ENCODE measurements at regions not wholly inside any gene's neighbourhood (a gene's known extent, or its start where the extent isn't known, plus 50 kb on each side); places are given as distances from the start of the nearest gene placed in this dataset.

DNA sequence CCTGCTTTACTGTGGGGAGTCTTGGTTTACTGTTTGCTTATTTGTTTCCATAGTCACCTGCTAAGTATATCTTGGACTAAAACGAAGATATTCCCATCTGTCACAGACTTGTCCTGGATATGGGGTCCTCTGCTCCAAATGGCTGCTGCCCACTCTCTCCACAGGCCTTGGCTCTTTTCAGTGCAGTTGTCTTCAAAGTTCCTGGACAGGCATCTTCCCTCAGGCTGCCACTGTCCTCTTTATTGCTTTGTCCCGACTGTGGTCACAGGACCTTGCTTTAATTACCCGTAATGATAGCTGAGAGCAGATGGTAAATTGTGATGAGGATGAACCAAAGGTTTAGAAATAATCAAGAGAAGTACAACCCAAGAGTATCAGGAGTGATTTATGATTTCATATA lies 713.9 kb upstream of the CCDC179 start:
- ATAC-seq = no peak
- TF ChIP-seq, protein P1, sequence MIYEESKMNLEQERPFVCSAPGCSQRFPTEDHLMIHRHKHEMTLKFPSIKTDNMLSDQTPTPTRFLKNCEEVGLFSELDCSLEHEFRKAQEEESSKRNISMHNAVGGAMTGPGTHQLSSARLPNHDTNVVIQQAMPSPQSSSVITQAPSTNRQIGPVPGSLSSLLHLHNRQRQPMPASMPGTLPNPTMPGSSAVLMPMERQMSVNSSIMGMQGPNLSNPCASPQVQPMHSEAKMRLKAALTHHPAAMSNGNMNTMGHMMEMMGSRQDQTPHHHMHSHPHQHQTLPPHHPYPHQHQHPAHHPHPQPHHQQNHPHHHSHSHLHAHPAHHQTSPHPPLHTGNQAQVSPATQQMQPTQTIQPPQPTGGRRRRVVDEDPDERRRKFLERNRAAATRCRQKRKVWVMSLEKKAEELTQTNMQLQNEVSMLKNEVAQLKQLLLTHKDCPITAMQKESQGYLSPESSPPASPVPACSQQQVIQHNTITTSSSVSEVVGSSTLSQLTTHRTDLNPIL (CRISPR knock-in tag; IDR thresholded peaks at IDR 0.05; ENCODE audit: low read depth) = no peak
- TF ChIP-seq ZNF70 (CRISPR knock-in tag; IDR thresholded peaks at IDR 0.05) (no peak), ZC3H10 (CRISPR knock-in tag; IDR thresholded peaks at IDR 0.05) (no peak), ZFP3 (CRISPR knock-in tag; IDR thresholded peaks at IDR 0.05) (no peak), PPARA (CRISPR knock-in tag; IDR thresholded peaks at IDR 0.05; ENCODE audit: borderline replicate concordance) (no peak), PATZ1 (CRISPR knock-in tag; IDR thresholded peaks at IDR 0.05; ENCODE audit: borderline replicate concordance) (no peak), ZNF565 (CRISPR knock-in tag; conservative IDR thresholded peaks at IDR 0.05; ENCODE audit: low read depth) (no peak), ZFP30 (CRISPR knock-in tag; IDR thresholded peaks at IDR 0.05) (no peak), BACH2 (CRISPR knock-in tag; IDR thresholded peaks at IDR 0.05; ENCODE audit: borderline replicate concordance) (no peak), ESRRG (CRISPR knock-in tag; IDR thresholded peaks at IDR 0.05) (no peak)

DNA sequence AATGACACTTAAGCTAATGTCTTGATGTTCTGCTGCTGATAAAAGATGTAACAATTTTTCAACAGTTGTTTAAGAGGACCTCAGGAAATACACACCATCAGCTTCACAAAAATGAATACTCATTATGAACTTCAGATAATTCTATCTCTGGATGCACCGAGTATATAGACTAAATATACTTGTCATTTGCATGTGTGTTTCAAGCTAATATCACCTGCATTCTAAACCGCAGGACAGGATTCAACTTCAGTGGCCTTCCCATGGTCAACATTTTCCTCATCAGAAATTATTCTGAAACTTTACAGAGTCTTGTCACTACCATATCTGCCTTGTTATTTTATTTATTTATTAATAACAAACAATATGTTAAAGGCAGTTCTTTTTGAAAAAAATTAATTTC lies 717.0 kb upstream of the CCDC179 start:
- no peak for ATAC-seq
- no peak for TF ChIP-seq ZC3H10 (CRISPR knock-in tag; IDR thresholded peaks at IDR 0.05)
- no peak for TF ChIP-seq ZFP30 (CRISPR knock-in tag; IDR thresholded peaks at IDR 0.05)
- no peak for TF ChIP-seq TSHZ2 (CRISPR knock-in tag; IDR thresholded peaks at IDR 0.05)
- TF ChIP-seq, protein P1 (CRISPR knock-in tag; IDR thresholded peaks at IDR 0.05; ENCODE audit: low read depth) = no peak
- TF ChIP-seq PPARA (CRISPR knock-in tag; IDR thresholded peaks at IDR 0.05; ENCODE audit: borderline replicate concordance) = no peak
- TF ChIP-seq ESRRG (CRISPR knock-in tag; IDR thresholded peaks at IDR 0.05) = no peak
- TF ChIP-seq CSDC2 (CRISPR knock-in tag; IDR thresholded peaks at IDR 0.05) = no peak
- no peak for TF ChIP-seq ISL1 (CRISPR knock-in tag; IDR thresholded peaks at IDR 0.05)
- TF ChIP-seq BACH2 (CRISPR knock-in tag; IDR thresholded peaks at IDR 0.05; ENCODE audit: borderline replicate concordance) = no peak
- no peak for TF ChIP-seq GLIS3 (CRISPR knock-in tag; IDR thresholded peaks at IDR 0.05)
- TF ChIP-seq SNAI2 (CRISPR knock-in tag; IDR thresholded peaks at IDR 0.05) = no peak
- no peak for TF ChIP-seq TOX (CRISPR knock-in tag; IDR thresholded peaks at IDR 0.05; ENCODE audit: borderline replicate concordance)
- no peak for TF ChIP-seq OSR1 (CRISPR knock-in tag; IDR thresholded peaks at IDR 0.05)
- no peak for TF ChIP-seq ZNF8 (CRISPR knock-in tag; IDR thresholded peaks at IDR 0.05)
- no peak for TF ChIP-seq TCF4 (CRISPR knock-in tag; IDR thresholded peaks at IDR 0.05; ENCODE audit: borderline replicate concordance)
- TF ChIP-seq, protein P2, sequence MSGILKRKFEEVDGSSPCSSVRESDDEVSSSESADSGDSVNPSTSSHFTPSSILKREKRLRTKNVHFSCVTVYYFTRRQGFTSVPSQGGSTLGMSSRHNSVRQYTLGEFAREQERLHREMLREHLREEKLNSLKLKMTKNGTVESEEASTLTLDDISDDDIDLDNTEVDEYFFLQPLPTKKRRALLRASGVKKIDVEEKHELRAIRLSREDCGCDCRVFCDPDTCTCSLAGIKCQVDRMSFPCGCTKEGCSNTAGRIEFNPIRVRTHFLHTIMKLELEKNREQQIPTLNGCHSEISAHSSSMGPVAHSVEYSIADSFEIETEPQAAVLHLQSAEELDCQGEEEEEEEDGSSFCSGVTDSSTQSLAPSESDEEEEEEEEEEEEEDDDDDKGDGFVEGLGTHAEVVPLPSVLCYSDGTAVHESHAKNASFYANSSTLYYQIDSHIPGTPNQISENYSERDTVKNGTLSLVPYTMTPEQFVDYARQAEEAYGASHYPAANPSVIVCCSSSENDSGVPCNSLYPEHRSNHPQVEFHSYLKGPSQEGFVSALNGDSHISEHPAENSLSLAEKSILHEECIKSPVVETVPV (CRISPR knock-in tag; IDR thresholded peaks at IDR 0.05) = no peak

GRCh38 chr11:23585416-23586104 lies 725.3 kb upstream of the CCDC179 start:
- TF ChIP-seq TCF4 (CRISPR knock-in tag; IDR thresholded peaks at IDR 0.05; ENCODE audit: borderline replicate concordance) (no peak), ARNTL (CRISPR knock-in tag; IDR thresholded peaks at IDR 0.05; ENCODE audit: borderline replicate concordance, low read depth) (no peak), SNAI2 (CRISPR knock-in tag; IDR thresholded peaks at IDR 0.05) (no peak), CSDC2 (CRISPR knock-in tag; IDR thresholded peaks at IDR 0.05) (no peak), ZNF8 (CRISPR knock-in tag; IDR thresholded peaks at IDR 0.05) (no peak), ZNF70 (CRISPR knock-in tag; IDR thresholded peaks at IDR 0.05) (no peak), ZNF565 (CRISPR knock-in tag; conservative IDR thresholded peaks at IDR 0.05; ENCODE audit: low read depth) (no peak), OSR1 (CRISPR knock-in tag; IDR thresholded peaks at IDR 0.05) (no peak), ISL1 (CRISPR knock-in tag; IDR thresholded peaks at IDR 0.05) (no peak), PPARA (CRISPR knock-in tag; IDR thresholded peaks at IDR 0.05; ENCODE audit: borderline replicate concordance) (no peak), BACH2 (CRISPR knock-in tag; IDR thresholded peaks at IDR 0.05; ENCODE audit: borderline replicate concordance) (no peak), GLIS3 (CRISPR knock-in tag; IDR thresholded peaks at IDR 0.05) (no peak)
- TF ChIP-seq, protein P1 (CRISPR knock-in tag; IDR thresholded peaks at IDR 0.05; ENCODE audit: low read depth) = no peak
- TF ChIP-seq, protein P2 (CRISPR knock-in tag; IDR thresholded peaks at IDR 0.05) = no peak
- ATAC-seq = no peak
